ENCODE measurements at regions not wholly inside any gene's neighbourhood (a gene's known extent, or its start where the extent isn't known, plus 50 kb on each side); places are given as distances from the start of the nearest gene placed in this dataset.

DNA sequence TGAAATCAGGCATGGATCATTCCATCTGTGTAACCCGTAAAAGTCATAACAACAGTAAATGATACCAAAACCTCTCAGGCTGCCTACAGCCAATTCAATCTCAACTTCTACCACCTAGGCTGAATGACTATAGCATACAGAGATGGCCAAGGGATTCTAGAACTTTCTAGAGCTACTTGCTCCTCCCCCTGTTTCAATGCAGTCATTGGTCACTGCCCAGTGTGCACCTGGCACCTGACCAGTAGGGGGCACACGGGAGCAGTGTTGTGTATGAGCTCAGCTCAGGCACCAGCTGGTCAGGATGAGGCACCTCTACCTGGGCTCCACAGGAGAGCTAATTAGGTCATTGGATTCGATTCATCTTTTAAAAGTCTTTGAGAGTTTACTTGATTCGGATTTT, 86.2 kb downstream of the PLEKHG1 start:
- TF ChIP-seq CTCF (IDR thresholded peaks at IDR 0.05; ENCODE audit: low read depth, low read length): peak; percentile 84
- TF ChIP-seq EZH2phosphoT487 (IDR thresholded peaks at IDR 0.05; ENCODE audit: low read depth): no peak
